ENCODE measurements at regions not wholly inside any gene's neighbourhood (a gene's known extent, or its start where the extent isn't known, plus 50 kb on each side); places are given as distances from the start of the nearest gene placed in this dataset.

DNA sequence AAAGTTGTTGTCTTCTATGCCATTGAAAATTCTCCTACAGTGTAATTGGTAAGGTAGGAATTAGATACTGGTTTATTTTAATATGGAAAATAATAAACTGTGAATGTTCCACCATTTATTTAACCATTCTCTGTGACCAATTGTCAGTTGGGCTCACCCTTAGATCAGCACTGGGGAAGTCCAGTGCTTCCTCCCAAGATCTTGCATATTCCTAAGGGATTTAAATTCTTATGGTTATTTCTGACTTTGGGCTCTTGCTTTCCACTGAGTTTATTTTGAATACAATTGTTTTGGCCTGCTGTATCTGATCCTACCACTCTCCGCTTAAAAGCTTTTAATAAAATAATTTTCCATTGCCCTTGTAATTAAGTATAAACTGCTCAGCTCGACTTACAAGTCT is 137.4 kb downstream of the OR2K2 start:
- TF ChIP-seq POLR2AphosphoS5 (IDR thresholded peaks at IDR 0.05; ENCODE audit: borderline replicate concordance, low read depth, low read length) (no peak), FOXP2 (optimal IDR thresholded peaks at IDR 0.05; ENCODE audit: control extremely low read depth, extremely low read length, insufficient read depth) (no peak), EZH2 (IDR thresholded peaks at IDR 0.05) (no peak)

Data from SK-N-MC (cell line).